ENCODE measurements at regions not wholly inside any gene's neighbourhood (a gene's known extent, or its start where the extent isn't known, plus 50 kb on each side); places are given as distances from the start of the nearest gene placed in this dataset.
A peak's percentile ranks its signal among the peaks of the same experiment; 100 is the strongest.

DNA sequence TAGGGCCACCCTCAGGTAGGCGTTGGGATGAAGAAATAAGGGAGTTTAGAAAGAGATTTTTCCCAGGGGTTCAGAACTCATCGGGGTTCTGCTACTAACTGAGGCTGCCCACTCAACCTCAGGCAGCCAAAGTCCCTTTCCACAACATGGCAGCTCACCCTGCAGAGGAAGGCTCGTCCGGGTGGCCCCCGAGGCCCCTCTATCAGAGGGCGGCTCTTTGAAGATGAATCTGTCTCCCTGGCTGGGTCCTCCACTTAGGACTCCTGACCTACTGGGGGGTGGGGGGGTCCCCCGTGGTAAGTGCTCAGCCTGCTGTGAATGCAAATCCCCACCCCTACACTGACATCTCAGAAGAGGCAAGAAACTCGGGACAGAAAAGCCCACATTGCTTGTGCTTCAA, 182.9 kb downstream of the SOD2 start:
- H3K4me1 Mint-ChIP-seq, result no peaks in the 10 kb centered on the region
- no peak overlapping the region for H3K4me3 Mint-ChIP-seq
- peaks cover 0 to 8% (median under 1%) of the 10 kb centered on the region in 7 donors for H3K9me3 Mint-ChIP-seq
- no peak overlapping the region for H3K27ac Mint-ChIP-seq
- DNase-seq, result no peak
- ATAC-seq (ENCODE audit: low read depth in 2 of 2), result no peak
- H3K27me3 Mint-ChIP-seq, result no peaks in the 10 kb centered on the region
- H3K36me3 Mint-ChIP-seq, result no peaks in the 10 kb centered on the region

DNA sequence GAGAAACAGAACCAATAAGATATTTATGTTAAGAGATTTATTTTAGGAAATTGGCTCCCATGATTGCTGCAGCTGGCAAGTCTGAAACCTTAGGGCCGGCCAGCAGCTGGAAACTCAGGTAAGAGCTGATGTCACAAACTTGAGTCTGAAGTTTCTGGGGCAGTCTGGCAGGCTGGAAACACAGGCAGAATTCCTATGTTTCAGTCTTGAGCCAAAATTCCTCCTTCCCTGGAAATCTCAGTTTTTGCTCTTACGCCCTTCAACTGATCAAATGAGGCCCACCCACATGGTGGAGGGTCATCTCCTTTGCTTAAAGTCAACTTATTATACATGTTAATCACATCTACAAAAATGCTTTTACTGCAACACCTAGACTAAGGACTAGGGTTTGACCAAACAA, 184.1 kb downstream of the SOD2 start:
- no peak overlapping the region for H3K27ac Mint-ChIP-seq
- H3K9me3 Mint-ChIP-seq, result peaks cover 0 to 8% (median 0%) of the 10 kb centered on the region in 7 donors
- H3K4me1 Mint-ChIP-seq, result no peaks in the 10 kb centered on the region
- no peaks in the 10 kb centered on the region for H3K36me3 Mint-ChIP-seq
- ATAC-seq (ENCODE audit: low read depth in 2 of 2), result no peak
- H3K27me3 Mint-ChIP-seq, result no peaks in the 10 kb centered on the region
- no peak overlapping the region for H3K4me3 Mint-ChIP-seq
- DNase-seq, result no peak

DNA sequence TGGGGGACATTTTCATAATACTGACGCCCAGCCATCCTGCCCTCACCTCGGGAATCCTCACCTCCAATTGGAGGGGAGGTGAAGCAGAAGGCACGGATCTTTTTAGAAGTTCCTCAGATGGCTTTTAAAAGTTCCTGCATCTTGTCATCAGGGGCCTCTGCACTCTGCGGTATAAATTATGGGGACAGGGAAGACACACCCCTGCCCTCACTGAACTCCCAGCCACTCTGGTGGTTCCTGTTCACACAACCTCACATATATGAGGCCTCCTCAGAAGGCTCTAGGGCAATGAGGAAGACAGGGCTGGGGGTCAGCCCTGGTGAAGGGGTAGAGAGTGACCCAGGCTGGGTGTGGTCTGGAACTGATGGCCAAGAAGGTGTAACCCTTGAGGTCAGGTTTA, 187.0 kb downstream of the SOD2 start:
- Mint-ChIP-seq H3K27me3 (peaks cover 0 to 5% (median 5%) of the 10 kb centered on the region in 3 donors), H3K4me3 (no peak overlapping the region), H3K4me1 (no peaks in the 10 kb centered on the region), H3K9me3 (peaks cover 0 to 3% (median 0%) of the 10 kb centered on the region in 7 donors), H3K36me3 (no peaks in the 10 kb centered on the region), H3K27ac (no peak overlapping the region)
- ATAC-seq (ENCODE audit: low read depth in 2 of 2), result no peak
- DNase-seq, result no peak

DNA sequence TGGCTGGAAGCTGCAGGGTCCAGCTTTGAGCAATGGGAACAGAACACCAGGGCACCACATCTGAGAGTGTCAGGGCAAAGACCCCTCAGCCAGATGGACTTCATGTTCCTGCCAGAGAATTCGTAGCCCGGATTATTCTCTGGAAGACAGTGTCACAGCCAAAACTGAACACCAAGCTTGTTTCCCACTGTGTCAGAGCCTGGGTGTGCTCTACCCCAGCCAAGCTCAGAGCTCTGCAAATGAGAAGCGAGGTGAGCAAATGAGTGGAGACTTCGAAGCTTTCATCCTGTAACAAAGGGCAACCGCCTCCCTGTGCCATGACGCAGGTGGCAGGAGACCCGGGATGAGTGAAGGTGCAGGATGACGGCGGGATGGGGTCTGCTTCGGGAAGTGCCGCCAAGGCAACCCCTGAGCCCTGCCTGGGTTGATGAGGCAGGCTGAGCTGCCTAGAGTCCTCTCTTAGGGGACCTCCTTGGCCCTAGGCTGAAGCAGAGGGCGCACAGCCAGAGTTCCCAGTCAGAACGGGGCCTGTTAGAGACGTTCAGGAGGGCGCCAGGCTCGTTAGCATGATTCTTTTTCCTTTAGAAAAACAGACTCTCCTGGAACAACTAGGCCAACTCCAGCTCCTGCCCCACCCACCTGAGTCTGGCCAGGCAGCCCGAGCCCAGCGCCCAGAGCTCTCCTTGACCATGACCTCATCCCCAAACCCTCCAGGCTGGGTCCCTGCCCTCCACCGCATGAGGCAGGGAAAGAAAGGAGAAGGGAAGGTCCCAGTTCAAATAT, 187.7 kb downstream of the SOD2 start:
- H3K27me3 Mint-ChIP-seq, result peaks cover 2 to 10% (median 5%) of the 10 kb centered on the region in 3 donors

DNA sequence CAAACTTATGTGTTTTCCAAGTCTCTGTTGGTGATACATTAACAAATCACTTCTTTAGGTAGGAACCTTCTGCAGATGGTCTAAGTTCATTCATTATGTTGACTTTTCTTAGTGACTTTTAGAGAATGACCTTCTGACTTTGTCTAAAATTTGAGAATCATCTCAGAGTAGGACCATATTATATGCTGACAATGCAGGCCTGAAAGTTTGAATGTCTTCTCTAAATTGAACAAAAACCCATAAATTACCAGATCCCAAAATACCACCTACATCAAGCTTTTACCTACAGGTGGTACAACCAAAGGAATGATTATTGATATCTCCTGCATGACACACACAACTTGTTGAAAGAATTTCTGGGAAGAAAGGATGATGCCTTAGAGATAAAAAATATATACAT, 191.5 kb downstream of the SOD2 start:
- ATAC-seq (ENCODE audit: low read depth in 2 of 2) (no peak), DNase-seq (no peak)
- no peak overlapping the region for H3K4me3 Mint-ChIP-seq
- H3K36me3 Mint-ChIP-seq, result no peaks in the 10 kb centered on the region
- H3K27me3 Mint-ChIP-seq, result peaks cover 5 to 10% (median 9%) of the 10 kb centered on the region in 3 donors
- H3K9me3 Mint-ChIP-seq, result peaks cover 0 to 36% (median 13%) of the 10 kb centered on the region in 7 donors
- no peaks in the 10 kb centered on the region for H3K4me1 Mint-ChIP-seq
- no peak overlapping the region for H3K27ac Mint-ChIP-seq

More for the DNA sequence above, 187.7 kb downstream of the SOD2 start:
- ATAC-seq (ENCODE audit: low read depth in 2 of 2), result no peak
- Mint-ChIP-seq H3K4me1 (no peaks in the 10 kb centered on the region), H3K4me3 (no peak overlapping the region), H3K36me3 (no peaks in the 10 kb centered on the region), H3K27ac (no peak overlapping the region), H3K9me3 (peaks cover 0 to 4% (median 0%) of the 10 kb centered on the region in 7 donors)
- DNase-seq, result no peak

DNA sequence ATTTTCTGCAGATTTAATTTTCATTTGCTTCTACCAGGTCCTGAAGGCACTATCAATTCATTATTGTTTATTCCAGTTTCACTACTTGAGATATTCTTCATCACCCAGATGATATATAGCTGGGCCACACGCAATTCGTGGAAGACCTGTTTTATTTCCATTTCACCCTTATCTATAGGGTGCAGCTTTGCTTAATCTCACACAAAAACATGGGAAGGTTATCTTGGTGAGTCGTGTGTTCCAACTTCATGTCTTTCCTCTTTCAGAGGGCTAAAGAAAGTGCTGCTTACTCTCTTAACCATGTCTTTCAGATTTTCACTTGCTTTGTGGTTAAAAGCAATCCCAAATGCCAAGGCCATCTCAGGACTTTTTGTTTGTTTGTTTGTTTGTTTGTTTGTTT, 194.0 kb downstream of the SOD2 start:
- Mint-ChIP-seq H3K4me1 (no peaks in the 10 kb centered on the region), H3K36me3 (no peaks in the 10 kb centered on the region), H3K27ac (no peak overlapping the region), H3K4me3 (no peak overlapping the region), H3K27me3 (peaks cover 12 to 23% (median 21%) of the 10 kb centered on the region in 3 donors), H3K9me3 (peaks cover 0 to 37% (median 18%) of the 10 kb centered on the region in 7 donors)
- DNase-seq, result no peak
- ATAC-seq (ENCODE audit: low read depth in 2 of 2), result no peak

DNA sequence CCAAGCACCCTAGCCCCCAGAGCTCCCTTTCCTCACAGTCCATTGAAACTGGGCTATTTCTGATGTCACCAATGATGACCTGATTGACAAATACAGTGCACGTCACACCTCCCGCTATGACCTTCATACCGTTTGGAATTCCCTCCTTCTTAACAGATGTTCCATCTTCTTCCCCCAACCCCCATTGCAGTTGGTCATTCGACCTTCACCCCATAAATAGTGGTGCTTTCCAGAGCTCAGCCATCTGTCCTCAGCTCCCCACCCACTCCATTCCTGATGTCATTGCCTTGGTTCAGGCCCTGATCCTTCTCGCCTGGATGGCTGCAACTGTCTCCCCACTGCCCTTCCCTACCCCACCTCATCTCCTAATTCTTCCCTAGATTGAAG, 198.5 kb downstream of the SOD2 start:
- H3K36me3 Mint-ChIP-seq, result peaks cover 0 to 7% of the 10 kb centered on the region in 2 donors
- peaks cover 0 to 31% (median 14%) of the 10 kb centered on the region in 7 donors for H3K9me3 Mint-ChIP-seq
- peak overlapping the region in 1 of 6 donors; percentile 27 for H3K27ac Mint-ChIP-seq
- no peak for DNase-seq
- no peaks in the 10 kb centered on the region for H3K4me1 Mint-ChIP-seq
- ATAC-seq (ENCODE audit: low read depth in 2 of 2), result no peak
- peaks cover 10 to 20% (median 17%) of the 10 kb centered on the region in 3 donors for H3K27me3 Mint-ChIP-seq
- H3K4me3 Mint-ChIP-seq, result no peak overlapping the region

DNA sequence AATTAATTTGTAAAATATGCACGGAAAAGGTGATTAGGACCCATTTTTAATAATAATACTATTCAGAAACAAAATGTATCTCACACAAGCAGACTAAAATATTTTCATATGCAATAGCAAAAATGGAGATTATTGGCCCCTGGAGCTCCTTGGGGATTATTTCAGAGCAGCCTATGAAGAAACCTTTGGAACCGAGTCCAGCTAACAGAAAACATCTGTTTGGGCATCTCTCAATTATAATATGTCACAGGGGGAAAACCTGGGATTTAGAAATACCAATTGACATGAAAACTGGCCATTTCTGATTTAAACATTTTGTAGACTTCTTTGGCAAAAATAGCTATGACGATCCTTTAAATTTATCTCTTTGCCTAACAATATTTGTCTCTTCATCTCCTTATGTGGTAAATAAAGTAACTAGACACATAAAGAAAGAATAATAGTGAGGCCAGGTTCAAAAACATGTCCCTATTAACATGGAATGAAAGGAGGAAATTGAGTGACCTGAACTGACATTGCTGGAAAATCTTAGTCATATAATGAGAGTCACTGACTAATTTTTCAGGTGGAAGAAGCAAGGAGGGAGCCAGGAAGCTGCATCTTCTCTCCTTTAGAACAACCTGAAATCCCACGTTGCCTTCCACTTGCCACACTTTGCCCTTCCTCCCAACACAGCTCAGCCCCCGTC, 199.0 kb downstream of the SOD2 start:
- Mint-ChIP-seq H3K27ac (peak overlapping the region in 1 of 6 donors; percentile 27), H3K4me1 (no peaks in the 10 kb centered on the region), H3K4me3 (no peak overlapping the region), H3K27me3 (peaks cover 13 to 20% (median 17%) of the 10 kb centered on the region in 3 donors), H3K36me3 (peaks cover 0 to 7% of the 10 kb centered on the region in 2 donors), H3K9me3 (peaks cover 0 to 27% (median 13%) of the 10 kb centered on the region in 7 donors)
- no peak for DNase-seq
- ATAC-seq (ENCODE audit: low read depth in 2 of 2), result no peak

DNA sequence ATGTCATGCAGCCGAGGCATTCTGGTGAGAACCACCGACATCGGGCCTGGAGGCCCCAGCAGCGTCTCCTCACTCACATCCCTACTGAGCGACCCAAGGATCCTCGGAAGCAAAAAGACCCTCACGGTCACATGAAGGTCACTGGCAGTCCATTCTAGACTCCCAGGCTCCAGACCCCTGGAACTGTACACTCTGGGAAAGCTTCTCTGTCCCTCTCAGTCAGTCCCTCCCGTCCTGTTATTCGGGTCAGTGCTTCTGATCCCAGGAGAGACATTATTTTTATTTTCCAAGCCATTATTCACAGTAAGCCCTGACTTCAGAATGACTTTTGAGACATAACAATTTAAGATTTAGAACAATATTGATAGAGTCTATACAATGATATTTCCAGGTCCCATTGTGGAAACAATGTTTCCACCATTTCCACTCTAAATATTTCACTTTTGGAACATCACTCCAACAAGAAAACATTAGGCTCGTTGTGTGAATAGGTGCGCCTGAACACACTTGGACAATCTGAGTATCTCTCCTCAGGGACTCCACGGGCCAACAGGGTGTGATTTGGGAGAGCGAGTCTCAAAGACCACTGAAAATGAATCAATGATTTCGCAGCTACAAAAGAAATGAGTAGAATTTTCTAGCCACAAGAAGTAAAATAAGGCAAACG, 199.7 kb downstream of the SOD2 start:
- Mint-ChIP-seq H3K27ac (no peak overlapping the region), H3K36me3 (peaks cover 0 to 7% of the 10 kb centered on the region in 2 donors), H3K9me3 (peaks cover 0 to 20% (median 12%) of the 10 kb centered on the region in 7 donors), H3K4me1 (no peaks in the 10 kb centered on the region), H3K4me3 (no peak overlapping the region), H3K27me3 (peaks cover 18 to 20% (median 20%) of the 10 kb centered on the region in 3 donors)
- DNase-seq (no peak), ATAC-seq (ENCODE audit: low read depth in 2 of 2) (no peak)

DNA sequence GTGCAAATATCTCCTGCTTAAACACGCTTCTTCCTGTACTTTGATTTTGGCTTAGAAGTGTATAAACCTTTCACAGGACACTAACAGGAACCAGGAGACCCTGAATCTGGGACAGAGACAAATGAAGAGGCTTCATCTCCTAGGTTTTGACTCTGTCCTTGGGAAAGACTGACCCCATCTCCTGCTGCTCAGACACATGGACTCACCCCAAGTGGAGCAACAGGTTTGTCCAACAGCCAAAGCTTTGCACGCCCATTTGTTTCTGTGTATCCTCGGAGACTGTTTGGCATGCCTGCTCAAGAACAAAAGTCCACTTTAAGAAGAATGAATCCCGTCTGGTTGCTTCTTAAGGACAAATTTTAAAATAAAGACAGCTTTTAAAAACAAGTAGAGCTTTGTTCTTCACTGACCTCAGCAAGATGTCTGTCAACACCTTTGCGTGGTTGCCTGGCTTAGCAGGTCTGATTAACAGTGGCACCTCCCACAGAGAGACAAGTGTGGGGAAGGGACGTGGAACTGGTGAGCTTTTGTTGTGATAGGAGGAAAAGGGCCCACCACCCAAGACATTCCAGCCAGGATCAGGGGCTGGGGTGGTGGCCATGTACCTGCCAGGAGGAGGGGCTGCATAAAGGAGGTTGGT, 202.6 kb downstream of the SOD2 start:
- H3K4me3 Mint-ChIP-seq, result peak overlapping the region in 1 of 8 donors; percentile 7
- peaks cover 0 to 7% of the 10 kb centered on the region in 2 donors for H3K36me3 Mint-ChIP-seq
- DNase-seq (no peak), ATAC-seq (ENCODE audit: low read depth in 2 of 2) (no peak)
- H3K27me3 Mint-ChIP-seq, result peaks cover 19 to 23% (median 21%) of the 10 kb centered on the region in 3 donors
- peaks cover 0 to 6% (median 0%) of the 10 kb centered on the region in 7 donors for H3K9me3 Mint-ChIP-seq
- H3K4me1 Mint-ChIP-seq, result no peaks in the 10 kb centered on the region
- no peak overlapping the region for H3K27ac Mint-ChIP-seq

DNA sequence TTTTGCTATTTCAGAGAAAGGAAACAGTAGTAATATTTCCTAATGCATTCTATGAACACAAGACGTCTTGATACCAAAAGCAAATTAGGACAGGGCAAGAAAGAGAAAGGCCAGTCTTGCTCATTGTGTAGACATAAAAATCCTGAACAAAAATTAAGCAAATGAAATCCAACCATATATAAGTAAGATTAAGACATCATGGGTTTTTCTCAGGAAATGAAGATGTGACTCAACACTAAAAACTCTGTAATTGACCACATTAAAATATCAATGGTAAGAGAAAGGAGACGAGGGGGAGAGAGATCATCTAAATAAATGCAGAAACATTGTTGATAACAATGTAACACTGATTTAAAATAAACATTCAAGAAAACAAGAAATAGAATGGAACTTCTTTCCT, 205.4 kb downstream of the SOD2 start:
- H3K27ac Mint-ChIP-seq, result no peak overlapping the region
- DNase-seq (no peak), ATAC-seq (ENCODE audit: low read depth in 2 of 2) (no peak)
- peaks cover 0 to 3% (median 0%) of the 10 kb centered on the region in 7 donors for H3K9me3 Mint-ChIP-seq
- H3K36me3 Mint-ChIP-seq, result peaks cover 0 to 4% of the 10 kb centered on the region in 2 donors
- H3K27me3 Mint-ChIP-seq, result peaks cover 4 to 12% (median 10%) of the 10 kb centered on the region in 3 donors
- H3K4me3 Mint-ChIP-seq, result no peak overlapping the region
- H3K4me1 Mint-ChIP-seq, result peaks cover 0 to 13% (median 0%) of the 10 kb centered on the region in 3 donors

DNA sequence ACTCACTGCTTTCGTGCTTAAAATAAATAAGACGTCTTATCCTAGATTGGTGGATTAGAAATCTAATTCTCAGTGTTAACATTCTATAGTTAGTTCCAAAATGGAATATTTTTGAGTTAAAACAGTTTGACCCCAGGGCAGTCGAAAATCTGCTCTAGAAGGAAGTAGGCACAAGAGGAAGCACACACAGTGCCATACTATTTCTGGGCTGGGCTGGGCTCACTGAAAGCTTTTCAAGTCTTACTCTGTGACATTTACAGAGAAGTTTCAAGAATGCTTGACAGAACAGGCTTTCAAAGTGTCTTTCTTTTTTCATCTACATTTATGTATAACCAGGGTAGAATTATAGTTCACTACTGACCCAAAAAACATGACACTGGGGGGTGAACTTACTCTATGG, 209.8 kb downstream of the SOD2 start:
- Mint-ChIP-seq H3K36me3 (peaks cover 0 to 4% of the 10 kb centered on the region in 2 donors), H3K9me3 (no peaks in the 10 kb centered on the region), H3K4me3 (peak overlapping the region in 2 of 8 donors; percentile 12 to 35), H3K4me1 (peaks cover 0 to 13% (median 0%) of the 10 kb centered on the region in 3 donors), H3K27ac (peak overlapping the region in 1 of 6 donors; percentile 22), H3K27me3 (peaks cover 0 to 7% (median 7%) of the 10 kb centered on the region in 3 donors)
- DNase-seq (no peak), ATAC-seq (ENCODE audit: low read depth in 2 of 2) (no peak)

DNA sequence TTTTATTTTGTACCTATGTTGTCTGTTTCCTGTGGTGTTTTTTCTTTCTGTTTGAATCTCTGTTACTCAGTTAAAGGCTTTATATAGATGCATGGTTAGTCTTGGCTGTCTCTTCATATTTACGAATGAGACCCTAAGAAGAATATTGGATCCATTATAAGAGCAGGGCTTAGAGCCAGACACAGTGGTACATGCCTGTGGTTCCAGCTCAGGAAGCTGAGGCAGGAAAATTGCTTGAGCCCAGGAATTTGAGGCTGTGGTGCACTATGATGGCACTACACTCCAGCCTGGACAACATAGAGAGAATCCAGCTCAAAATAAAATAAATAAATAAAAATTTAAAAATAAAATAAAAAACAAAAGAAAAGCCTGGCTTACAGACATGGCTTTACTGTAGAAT, 211.1 kb downstream of the SOD2 start:
- peaks cover 0 to 4% of the 10 kb centered on the region in 2 donors for H3K36me3 Mint-ChIP-seq
- H3K4me3 Mint-ChIP-seq, result peak overlapping the region in 1 of 8 donors; percentile 21
- DNase-seq (no peak), ATAC-seq (ENCODE audit: low read depth in 2 of 2) (no peak)
- no peak overlapping the region for H3K27ac Mint-ChIP-seq
- peaks cover 0 to 6% (median 5%) of the 10 kb centered on the region in 3 donors for H3K27me3 Mint-ChIP-seq
- H3K9me3 Mint-ChIP-seq, result no peaks in the 10 kb centered on the region
- peaks cover 0 to 13% (median 0%) of the 10 kb centered on the region in 3 donors for H3K4me1 Mint-ChIP-seq

All from naive B cell (primary cell).